ENCODE measurements at regions not wholly inside any gene's neighbourhood (a gene's known extent, or its start where the extent isn't known, plus 50 kb on each side); places are given as distances from the start of the nearest gene placed in this dataset.

GRCh38 chrX:15953801-15954200 lies 99.2 kb upstream of the AP1S2 start:
- TF ChIP-seq, protein P1, sequence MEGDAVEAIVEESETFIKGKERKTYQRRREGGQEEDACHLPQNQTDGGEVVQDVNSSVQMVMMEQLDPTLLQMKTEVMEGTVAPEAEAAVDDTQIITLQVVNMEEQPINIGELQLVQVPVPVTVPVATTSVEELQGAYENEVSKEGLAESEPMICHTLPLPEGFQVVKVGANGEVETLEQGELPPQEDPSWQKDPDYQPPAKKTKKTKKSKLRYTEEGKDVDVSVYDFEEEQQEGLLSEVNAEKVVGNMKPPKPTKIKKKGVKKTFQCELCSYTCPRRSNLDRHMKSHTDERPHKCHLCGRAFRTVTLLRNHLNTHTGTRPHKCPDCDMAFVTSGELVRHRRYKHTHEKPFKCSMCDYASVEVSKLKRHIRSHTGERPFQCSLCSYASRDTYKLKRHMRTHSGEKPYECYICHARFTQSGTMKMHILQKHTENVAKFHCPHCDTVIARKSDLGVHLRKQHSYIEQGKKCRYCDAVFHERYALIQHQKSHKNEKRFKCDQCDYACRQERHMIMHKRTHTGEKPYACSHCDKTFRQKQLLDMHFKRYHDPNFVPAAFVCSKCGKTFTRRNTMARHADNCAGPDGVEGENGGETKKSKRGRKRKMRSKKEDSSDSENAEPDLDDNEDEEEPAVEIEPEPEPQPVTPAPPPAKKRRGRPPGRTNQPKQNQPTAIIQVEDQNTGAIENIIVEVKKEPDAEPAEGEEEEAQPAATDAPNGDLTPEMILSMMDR (IDR thresholded peaks at IDR 0.05) = no peak
- no peak for TF ChIP-seq ZFX (IDR thresholded peaks at IDR 0.05; ENCODE audit: borderline replicate concordance)
